Sigmoid colon (tissue), 4 donors: ENCODE measurements at regions not wholly inside any gene's neighbourhood (a gene's known extent, or its start where the extent isn't known, plus 50 kb on each side); places are given as distances from the start of the nearest gene placed in this dataset.

ENCODE experiments used
- EP300 ChIP-seq, 4 donors: sonication (generic); formaldehyde crosslinking; IDR thresholded peaks; one replicate each; pipeline ENCODE4 v1.6.1; 2017; ENCODE audit warnings: antibody characterized with exemption in 4 of 4
- TF ChIP-seq, protein P1 (sequence below), 4 experiments: fragments of 450-650 bp in 3 of 4; fragments of 200-600 bp in 1 of 4; IDR thresholded peaks; one replicate each; pipeline ENCODE4 v1.5.1; 2016 to 2019; ENCODE audit warnings: antibody characterized with exemption in 4 of 4, mild to moderate bottlenecking in 3 of 4, moderate library complexity in 2 of 4

DNA sequence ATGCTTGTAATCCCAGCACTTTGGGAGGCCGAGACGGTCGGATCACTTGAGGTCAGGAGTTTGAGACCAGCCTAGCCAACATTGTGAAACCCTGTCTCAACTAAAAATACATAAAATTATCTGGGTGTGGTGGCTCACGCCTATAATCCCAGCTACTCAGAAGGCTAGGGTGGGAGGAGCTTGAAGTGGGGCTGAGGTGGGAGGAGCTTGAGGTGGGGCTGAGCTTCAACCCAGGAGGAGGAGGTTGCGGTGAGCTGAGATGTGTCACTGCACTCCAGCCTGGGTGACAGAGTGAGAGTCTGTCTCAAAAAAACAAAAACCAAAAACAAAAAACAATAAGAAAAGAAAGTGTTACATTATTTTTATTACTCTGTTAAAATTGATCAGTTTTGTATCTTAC is 1164.4 kb upstream of the IGFBP7 start:
- TF ChIP-seq EP300 (IDR thresholded peaks at IDR 0.05) = no peak
- TF ChIP-seq, protein P1, sequence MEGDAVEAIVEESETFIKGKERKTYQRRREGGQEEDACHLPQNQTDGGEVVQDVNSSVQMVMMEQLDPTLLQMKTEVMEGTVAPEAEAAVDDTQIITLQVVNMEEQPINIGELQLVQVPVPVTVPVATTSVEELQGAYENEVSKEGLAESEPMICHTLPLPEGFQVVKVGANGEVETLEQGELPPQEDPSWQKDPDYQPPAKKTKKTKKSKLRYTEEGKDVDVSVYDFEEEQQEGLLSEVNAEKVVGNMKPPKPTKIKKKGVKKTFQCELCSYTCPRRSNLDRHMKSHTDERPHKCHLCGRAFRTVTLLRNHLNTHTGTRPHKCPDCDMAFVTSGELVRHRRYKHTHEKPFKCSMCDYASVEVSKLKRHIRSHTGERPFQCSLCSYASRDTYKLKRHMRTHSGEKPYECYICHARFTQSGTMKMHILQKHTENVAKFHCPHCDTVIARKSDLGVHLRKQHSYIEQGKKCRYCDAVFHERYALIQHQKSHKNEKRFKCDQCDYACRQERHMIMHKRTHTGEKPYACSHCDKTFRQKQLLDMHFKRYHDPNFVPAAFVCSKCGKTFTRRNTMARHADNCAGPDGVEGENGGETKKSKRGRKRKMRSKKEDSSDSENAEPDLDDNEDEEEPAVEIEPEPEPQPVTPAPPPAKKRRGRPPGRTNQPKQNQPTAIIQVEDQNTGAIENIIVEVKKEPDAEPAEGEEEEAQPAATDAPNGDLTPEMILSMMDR (IDR thresholded peaks at IDR 0.05) = no peak
